ENCODE measurements at regions not wholly inside any gene's neighbourhood (a gene's known extent, or its start where the extent isn't known, plus 50 kb on each side); places are given as distances from the start of the nearest gene placed in this dataset.

- TF ChIP-seq, protein P1, sequence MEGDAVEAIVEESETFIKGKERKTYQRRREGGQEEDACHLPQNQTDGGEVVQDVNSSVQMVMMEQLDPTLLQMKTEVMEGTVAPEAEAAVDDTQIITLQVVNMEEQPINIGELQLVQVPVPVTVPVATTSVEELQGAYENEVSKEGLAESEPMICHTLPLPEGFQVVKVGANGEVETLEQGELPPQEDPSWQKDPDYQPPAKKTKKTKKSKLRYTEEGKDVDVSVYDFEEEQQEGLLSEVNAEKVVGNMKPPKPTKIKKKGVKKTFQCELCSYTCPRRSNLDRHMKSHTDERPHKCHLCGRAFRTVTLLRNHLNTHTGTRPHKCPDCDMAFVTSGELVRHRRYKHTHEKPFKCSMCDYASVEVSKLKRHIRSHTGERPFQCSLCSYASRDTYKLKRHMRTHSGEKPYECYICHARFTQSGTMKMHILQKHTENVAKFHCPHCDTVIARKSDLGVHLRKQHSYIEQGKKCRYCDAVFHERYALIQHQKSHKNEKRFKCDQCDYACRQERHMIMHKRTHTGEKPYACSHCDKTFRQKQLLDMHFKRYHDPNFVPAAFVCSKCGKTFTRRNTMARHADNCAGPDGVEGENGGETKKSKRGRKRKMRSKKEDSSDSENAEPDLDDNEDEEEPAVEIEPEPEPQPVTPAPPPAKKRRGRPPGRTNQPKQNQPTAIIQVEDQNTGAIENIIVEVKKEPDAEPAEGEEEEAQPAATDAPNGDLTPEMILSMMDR (IDR thresholded peaks at IDR 0.05; ENCODE audit: poor library complexity, severe bottlenecking): no peak
- Histone ChIP-seq H3K4me3 (ENCODE audit: severe bottlenecking) (no peak overlapping the region), H3K27ac (ENCODE audit: poor library complexity, severe bottlenecking) (peak overlapping the region; percentile 94), H3K27me3 (ENCODE audit: insufficient read depth, poor library complexity, severe bottlenecking) (no peaks in the 10 kb centered on the region), H3K9me3 (ENCODE audit: severe bottlenecking) (peaks cover 2% of the 10 kb centered on the region), H3K4me1 (ENCODE audit: insufficient read depth, poor library complexity, severe bottlenecking) (peaks cover 19% of the 10 kb centered on the region), H3K36me3 (ENCODE audit: low read depth) (no peaks in the 10 kb centered on the region)
- ATAC-seq (ENCODE audit: low read depth) (peak; percentile 86), DNase-seq (ENCODE audit: low spot score) (peak; percentile 81)
Measured at GRCh38 chr6:2523061-2523460, 227.7 kb downstream of the MYLK4 start.

GRCh38 chr6:2522521-2522920, 228.2 kb downstream of the MYLK4 start:
- TF ChIP-seq, protein P1 (IDR thresholded peaks at IDR 0.05; ENCODE audit: poor library complexity, severe bottlenecking): no peak
- peak; percentile 85 for ATAC-seq (ENCODE audit: low read depth)
- Histone ChIP-seq H3K9me3 (ENCODE audit: severe bottlenecking) (peaks cover 2% of the 10 kb centered on the region), H3K27ac (ENCODE audit: poor library complexity, severe bottlenecking) (peak overlapping the region; percentile 94), H3K27me3 (ENCODE audit: insufficient read depth, poor library complexity, severe bottlenecking) (no peaks in the 10 kb centered on the region), H3K4me1 (ENCODE audit: insufficient read depth, poor library complexity, severe bottlenecking) (peaks cover 19% of the 10 kb centered on the region), H3K4me3 (ENCODE audit: severe bottlenecking) (no peak overlapping the region), H3K36me3 (ENCODE audit: low read depth) (no peaks in the 10 kb centered on the region)
- DNase-seq (ENCODE audit: low spot score): no peak

GRCh38 chr6:2517855-2518473, 232.8 kb downstream of the MYLK4 start:
- DNase-seq (ENCODE audit: low spot score) (no peak), ATAC-seq (ENCODE audit: low read depth) (no peak)
- Histone ChIP-seq H3K4me1 (ENCODE audit: insufficient read depth, poor library complexity, severe bottlenecking) (peaks cover 11% of the 10 kb centered on the region), H3K36me3 (ENCODE audit: low read depth) (no peaks in the 10 kb centered on the region), H3K27ac (ENCODE audit: poor library complexity, severe bottlenecking) (no peak overlapping the region), H3K9me3 (ENCODE audit: severe bottlenecking) (peaks cover 2% of the 10 kb centered on the region), H3K4me3 (ENCODE audit: severe bottlenecking) (no peak overlapping the region), H3K27me3 (ENCODE audit: insufficient read depth, poor library complexity, severe bottlenecking) (no peaks in the 10 kb centered on the region)
- TF ChIP-seq, protein P1 (IDR thresholded peaks at IDR 0.05; ENCODE audit: poor library complexity, severe bottlenecking): no peak

DNA sequence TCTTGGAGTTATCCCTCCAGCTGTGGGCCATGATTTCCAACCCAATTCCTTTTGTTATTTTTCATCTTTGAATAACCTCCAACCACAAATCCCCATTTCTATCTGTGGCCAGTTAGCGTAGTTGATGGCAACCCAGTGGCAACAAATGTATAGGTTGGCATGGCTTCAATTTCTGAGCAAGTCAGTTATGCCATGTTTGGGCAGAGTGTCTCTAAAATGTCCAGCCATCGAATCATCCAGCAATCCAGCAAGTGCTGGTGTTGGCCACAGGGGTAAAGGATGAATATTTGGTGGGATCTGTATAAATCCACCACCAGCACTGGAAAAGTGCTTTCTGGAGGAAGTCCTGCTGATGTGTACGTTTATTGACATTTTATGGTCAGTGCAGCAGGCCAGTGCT, 233.3 kb downstream of the MYLK4 start:
- TF ChIP-seq, protein P1 (IDR thresholded peaks at IDR 0.05; ENCODE audit: poor library complexity, severe bottlenecking): no peak
- DNase-seq (ENCODE audit: low spot score) (no peak), ATAC-seq (ENCODE audit: low read depth) (no peak)
- Histone ChIP-seq H3K4me3 (ENCODE audit: severe bottlenecking) (no peak overlapping the region), H3K27me3 (ENCODE audit: insufficient read depth, poor library complexity, severe bottlenecking) (no peaks in the 10 kb centered on the region), H3K9me3 (ENCODE audit: severe bottlenecking) (peaks cover 2% of the 10 kb centered on the region), H3K27ac (ENCODE audit: poor library complexity, severe bottlenecking) (no peak overlapping the region), H3K36me3 (ENCODE audit: low read depth) (no peaks in the 10 kb centered on the region), H3K4me1 (ENCODE audit: insufficient read depth, poor library complexity, severe bottlenecking) (peaks cover 6% of the 10 kb centered on the region)

DNA sequence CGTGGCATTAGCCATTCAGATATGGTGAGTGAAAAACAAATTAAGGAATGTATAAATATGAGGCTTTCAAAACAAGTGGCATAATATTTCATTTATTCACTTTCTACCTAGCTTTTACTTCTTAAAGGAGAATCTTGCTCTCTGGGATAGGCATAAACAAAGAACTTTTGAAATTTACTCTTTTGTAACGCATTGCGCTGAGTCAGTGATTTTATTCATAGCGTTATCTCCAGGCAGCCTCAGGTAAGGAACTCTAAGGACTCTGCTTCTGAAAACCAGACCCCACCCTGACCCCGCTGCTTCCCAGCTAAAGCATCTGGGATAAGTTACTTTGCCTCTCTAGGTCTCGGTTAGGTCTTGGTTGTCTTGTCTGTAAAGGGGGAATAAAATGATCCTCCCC, 234.7 kb downstream of the MYLK4 start:
- Histone ChIP-seq H3K27ac (ENCODE audit: poor library complexity, severe bottlenecking) (no peak overlapping the region), H3K27me3 (ENCODE audit: insufficient read depth, poor library complexity, severe bottlenecking) (no peaks in the 10 kb centered on the region), H3K4me1 (ENCODE audit: insufficient read depth, poor library complexity, severe bottlenecking) (no peaks in the 10 kb centered on the region), H3K9me3 (ENCODE audit: severe bottlenecking) (peaks cover 2% of the 10 kb centered on the region), H3K4me3 (ENCODE audit: severe bottlenecking) (no peak overlapping the region), H3K36me3 (ENCODE audit: low read depth) (no peaks in the 10 kb centered on the region)
- DNase-seq (ENCODE audit: low spot score) (no peak), ATAC-seq (ENCODE audit: low read depth) (no peak)
- TF ChIP-seq, protein P1 (IDR thresholded peaks at IDR 0.05; ENCODE audit: poor library complexity, severe bottlenecking): no peak

Measured in RWPE2 (cell line).